ENCODE measurements at regions not wholly inside any gene's neighbourhood (a gene's known extent, or its start where the extent isn't known, plus 50 kb on each side); places are given as distances from the start of the nearest gene placed in this dataset.

GRCh38 chr18:40404284-40404683 is 1550.8 kb upstream of the PIK3C3 start:
- H3K9me3 ChIP-seq (ENCODE audit: control insufficient read depth in 2 of 3, insufficient read depth in 1 of 3, low read length in 3 of 3) = no peaks in the 10 kb centered on the region
- TF ChIP-seq CTCF (IDR thresholded peaks at IDR 0.05; ENCODE audit: borderline replicate concordance, extremely low read depth, insufficient read depth) = no peak
- intact Hi-C loops (cut with DNase I) = no loop called here
- H3K4me1 ChIP-seq (ENCODE audit: control insufficient read depth in 2 of 3, insufficient read depth in 2 of 3, low read depth in 1 of 3, low read length in 3 of 3) = no peaks in the 10 kb centered on the region
- DNase-seq = no peak
- H3K9ac ChIP-seq (ENCODE audit: low read length in 3 of 3) = no peak overlapping the region
- H3K27me3 ChIP-seq (ENCODE audit: control insufficient read depth, insufficient read depth, low read length) = no peaks in the 10 kb centered on the region
- FAIRE-seq = no peak
- no peak overlapping the region for H3K27ac ChIP-seq (ENCODE audit: low read depth in 2 of 2, low read length in 2 of 2)
- H3K36me3 ChIP-seq (ENCODE audit: control insufficient read depth in 2 of 3, insufficient read depth in 3 of 3, low read length in 3 of 3) = no peaks in the 10 kb centered on the region
- H3K4me3 ChIP-seq (ENCODE audit: low read length in 3 of 3) = no peak overlapping the region

GRCh38 chr18:40402052-40402451 is 1553.0 kb upstream of the PIK3C3 start:
- Histone ChIP-seq H3K9me3 (ENCODE audit: control insufficient read depth in 2 of 3, insufficient read depth in 1 of 3, low read length in 3 of 3) (no peaks in the 10 kb centered on the region), H3K9ac (ENCODE audit: low read length in 3 of 3) (no peak overlapping the region), H3K27ac (ENCODE audit: low read depth in 2 of 2, low read length in 2 of 2) (no peak overlapping the region), H3K4me1 (ENCODE audit: control insufficient read depth in 2 of 3, insufficient read depth in 2 of 3, low read depth in 1 of 3, low read length in 3 of 3) (no peaks in the 10 kb centered on the region), H3K4me3 (ENCODE audit: low read length in 3 of 3) (no peak overlapping the region), H3K36me3 (ENCODE audit: control insufficient read depth in 2 of 3, insufficient read depth in 3 of 3, low read length in 3 of 3) (no peaks in the 10 kb centered on the region), H3K27me3 (ENCODE audit: control insufficient read depth, insufficient read depth, low read length) (no peaks in the 10 kb centered on the region)
- intact Hi-C loops (cut with DNase I) = no loop called here
- FAIRE-seq (no peak), DNase-seq (no peak)
- TF ChIP-seq CTCF (IDR thresholded peaks at IDR 0.05; ENCODE audit: borderline replicate concordance, extremely low read depth, insufficient read depth) = no peak

GRCh38 chr18:40388121-40388520 is 1566.9 kb upstream of the PIK3C3 start:
- Histone ChIP-seq H3K4me3 (ENCODE audit: low read length in 3 of 3) (no peak overlapping the region), H3K27ac (ENCODE audit: low read depth in 2 of 2, low read length in 2 of 2) (no peak overlapping the region), H3K4me1 (ENCODE audit: control insufficient read depth in 2 of 3, insufficient read depth in 2 of 3, low read depth in 1 of 3, low read length in 3 of 3) (no peaks in the 10 kb centered on the region), H3K36me3 (ENCODE audit: control insufficient read depth in 2 of 3, insufficient read depth in 3 of 3, low read length in 3 of 3) (no peaks in the 10 kb centered on the region), H3K27me3 (ENCODE audit: control insufficient read depth, insufficient read depth, low read length) (no peaks in the 10 kb centered on the region), H3K9ac (ENCODE audit: low read length in 3 of 3) (no peak overlapping the region), H3K9me3 (ENCODE audit: control insufficient read depth in 2 of 3, insufficient read depth in 1 of 3, low read length in 3 of 3) (no peaks in the 10 kb centered on the region)
- DNase-seq = no peak
- FAIRE-seq = no peak
- intact Hi-C loops (cut with DNase I) = no loop called here
- TF ChIP-seq CTCF (IDR thresholded peaks at IDR 0.05; ENCODE audit: borderline replicate concordance, extremely low read depth, insufficient read depth) = no peak

GRCh38 chr18:40387130-40387787 is 1567.8 kb upstream of the PIK3C3 start:
- TF ChIP-seq CTCF (IDR thresholded peaks at IDR 0.05; ENCODE audit: borderline replicate concordance, extremely low read depth, insufficient read depth) = no peak
- DNase-seq (no peak), FAIRE-seq (no peak)
- H3K4me3 ChIP-seq (ENCODE audit: low read length in 3 of 3) = no peak overlapping the region
- H3K27me3 ChIP-seq (ENCODE audit: control insufficient read depth, insufficient read depth, low read length) = no peaks in the 10 kb centered on the region
- H3K9me3 ChIP-seq (ENCODE audit: control insufficient read depth in 2 of 3, insufficient read depth in 1 of 3, low read length in 3 of 3) = no peaks in the 10 kb centered on the region
- intact Hi-C loops (cut with DNase I) = no loop called here
- no peaks in the 10 kb centered on the region for H3K4me1 ChIP-seq (ENCODE audit: control insufficient read depth in 2 of 3, insufficient read depth in 2 of 3, low read depth in 1 of 3, low read length in 3 of 3)
- H3K9ac ChIP-seq (ENCODE audit: low read length in 3 of 3) = no peak overlapping the region
- H3K36me3 ChIP-seq (ENCODE audit: control insufficient read depth in 2 of 3, insufficient read depth in 3 of 3, low read length in 3 of 3) = no peaks in the 10 kb centered on the region
- H3K27ac ChIP-seq (ENCODE audit: low read depth in 2 of 2, low read length in 2 of 2) = no peak overlapping the region
